OCI-LY1 (cell line): ENCODE measurements at regions not wholly inside any gene's neighbourhood (a gene's known extent, or its start where the extent isn't known, plus 50 kb on each side); places are given as distances from the start of the nearest gene placed in this dataset.

ENCODE experiments used
- H2AFZ ChIP-seq: fragments of 200-600 bp; sonication (generic), shearing (Covaris generic); 2 replicates; pipeline ENCODE4 v1.6.0; 2014; ENCODE audit warnings: antibody characterized with exemption, mild to moderate bottlenecking, low read length
- H3F3A ChIP-seq: fragments of 200-600 bp; sonication (generic), shearing (Covaris generic); 2 replicates; pipeline ENCODE4 v1.6.0; 2014; ENCODE audit warnings: mild to moderate bottlenecking, antibody characterized with exemption, low read length, moderate library complexity; ENCODE audit not compliant: insufficient read depth
- H3K27ac ChIP-seq: fragments of 200-600 bp; sonication (generic); 2 replicates; pipeline ENCODE4 v1.5.1; 2014; ENCODE audit warnings: low read length, mixed run types, mild to moderate bottlenecking, low read depth; ENCODE audit not compliant: poor library complexity, severe bottlenecking
- H3K27me3 ChIP-seq: fragments of 200-600 bp; sonication (generic); 2 replicates; pipeline ENCODE4 v1.6.0; 2014; ENCODE audit warnings: antibody characterized with exemption, mild to moderate bottlenecking, low read length, moderate library complexity; ENCODE audit not compliant: insufficient read depth
- H3K36me3 ChIP-seq: fragments of 200-600 bp; sonication (generic); 2 replicates; pipeline ENCODE4 v1.6.1; 2014; ENCODE audit warnings: mild to moderate bottlenecking, antibody characterized with exemption, low read length, moderate library complexity, mixed read lengths; ENCODE audit not compliant: insufficient read depth
- H3K4me1 ChIP-seq: fragments of 200-600 bp; sonication (generic); 2 replicates; pipeline ENCODE4 v1.5.1; 2014; ENCODE audit warnings: mild to moderate bottlenecking, low read length, moderate library complexity; ENCODE audit not compliant: insufficient read depth, severe bottlenecking
- H3K4me2 ChIP-seq: fragments of 200-600 bp; sonication (generic), shearing (Covaris generic); 2 replicates; pipeline ENCODE4 v1.6.1; 2014; ENCODE audit warnings: low read length
- H3K4me3 ChIP-seq: fragments of 200-600 bp; sonication (generic); 2 replicates; pipeline ENCODE4 v1.5.1; 2014; ENCODE audit warnings: low read length, low read depth, mild to moderate bottlenecking, mixed read lengths; ENCODE audit not compliant: poor library complexity, severe bottlenecking
- H3K79me2 ChIP-seq: fragments of 200-600 bp; shearing (Covaris generic); 2 replicates; pipeline ENCODE4 v1.6.1; 2016; ENCODE audit warnings: mixed run types, low read length, mixed read lengths; ENCODE audit not compliant: insufficient read depth
- H3K9ac ChIP-seq: fragments of 200-600 bp; sonication (generic), shearing (Covaris generic); 2 replicates; pipeline ENCODE4 v1.6.1; 2014; ENCODE audit warnings: mild to moderate bottlenecking, low read length, mixed read lengths
- H3K9me2 ChIP-seq: fragments of 200-600 bp; sonication (generic), shearing (Covaris generic); 2 replicates; pipeline ENCODE4 v1.6.1; 2014; ENCODE audit warnings: low read depth, mild to moderate bottlenecking, low read length, mixed read lengths
- H3K9me3 ChIP-seq: fragments of 200-600 bp; shearing (Covaris generic); 2 replicates; pipeline ENCODE4 v1.6.1; 2014; ENCODE audit warnings: low read length, mixed read lengths
- H4K20me1 ChIP-seq: fragments of 200-600 bp; sonication (generic), shearing (Covaris generic); 2 replicates; pipeline ENCODE4 v1.6.0; 2016; ENCODE audit warnings: mild to moderate bottlenecking, low read length; ENCODE audit not compliant: insufficient read depth
- CTCF ChIP-seq: fragments of 200-600 bp; sonication (generic), shearing (Covaris generic); IDR thresholded peaks from 2 replicates; pipeline ENCODE4 v1.5.1; 2017; ENCODE audit warnings: mild to moderate bottlenecking, antibody characterized with exemption, low read length, moderate library complexity, mixed read lengths
- EZH2 ChIP-seq: fragments of 200-600 bp; sonication (generic), shearing (Covaris generic); IDR thresholded peaks from 2 replicates; pipeline ENCODE4 v1.8.0; 2017; ENCODE audit warnings: borderline replicate concordance, mixed run types, mild to moderate bottlenecking, antibody characterized with exemption, low read length, moderate library complexity, mixed read lengths

- Histone ChIP-seq H3F3A (no peaks in the 10 kb centered on the region), H3K4me3 (no peak overlapping the region), H3K4me2 (no peak overlapping the region), H2AFZ (no peak overlapping the region), H4K20me1 (no peaks in the 10 kb centered on the region), H3K4me1 (peaks cover 10% of the 10 kb centered on the region), H3K27ac (no peak overlapping the region), H3K9ac (no peak overlapping the region), H3K27me3 (no peaks in the 10 kb centered on the region; the same call in 1 of the 2 replicates), H3K79me2 (no peaks in the 10 kb centered on the region), H3K9me3 (no peaks in the 10 kb centered on the region), H3K36me3 (no peaks in the 10 kb centered on the region), H3K9me2 (no peaks in the 10 kb centered on the region)
- TF ChIP-seq EZH2 (no peak), CTCF (no peak)
These were observed 63.0 kb upstream of the BACH1 start for GRCh38 chr21:29235714-29236197.

GRCh38 chr21:29236201-29236600, 62.5 kb upstream of the BACH1 start:
- Histone ChIP-seq H3F3A (no peaks in the 10 kb centered on the region), H3K79me2 (no peaks in the 10 kb centered on the region), H3K27ac (no peak overlapping the region), H2AFZ (no peak overlapping the region), H3K4me1 (peaks cover 10% of the 10 kb centered on the region), H3K27me3 (no peaks in the 10 kb centered on the region; the same call in 1 of the 2 replicates), H3K9me2 (no peaks in the 10 kb centered on the region), H3K9ac (no peak overlapping the region), H3K4me3 (no peak overlapping the region), H3K36me3 (no peaks in the 10 kb centered on the region), H3K9me3 (no peaks in the 10 kb centered on the region), H3K4me2 (no peak overlapping the region), H4K20me1 (no peaks in the 10 kb centered on the region)
- TF ChIP-seq EZH2 (no peak), CTCF (no peak)

GRCh38 chr21:29237110-29238052, 61.3 kb upstream of the BACH1 start:
- Histone ChIP-seq H3K9me3 (no peaks in the 10 kb centered on the region), H4K20me1 (no peaks in the 10 kb centered on the region), H3K4me3 (no peak overlapping the region), H3K79me2 (no peaks in the 10 kb centered on the region), H3K36me3 (no peaks in the 10 kb centered on the region), H3K9me2 (no peaks in the 10 kb centered on the region), H3K4me2 (no peak overlapping the region), H3K27me3 (no peaks in the 10 kb centered on the region; the same call in 1 of the 2 replicates), H3K9ac (no peak overlapping the region), H3F3A (no peaks in the 10 kb centered on the region), H3K4me1 (peaks cover 10% of the 10 kb centered on the region), H3K27ac (no peak overlapping the region), H2AFZ (no peak overlapping the region)
- TF ChIP-seq CTCF (no peak), EZH2 (no peak)
